OCI-LY3 (cell line): ENCODE measurements at regions not wholly inside any gene's neighbourhood (a gene's known extent, or its start where the extent isn't known, plus 50 kb on each side); places are given as distances from the start of the nearest gene placed in this dataset.

Experiments
- EZH2phosphoT487 ChIP-seq: fragments of 200-600 bp; shearing (Covaris generic); IDR thresholded peaks from 2 replicates; pipeline ENCODE4 v1.6.1; 2018; ENCODE audit warnings: antibody characterized with exemption, mixed run types, low read depth
- TF ChIP-seq, protein P1 (sequence below): fragments of 200-600, 300-600 bp; sonication (generic); IDR thresholded peaks from 2 replicates; pipeline ENCODE4 v1.5.1; 2014; ENCODE audit warnings: antibody characterized with exemption, low read length, low read depth

DNA sequence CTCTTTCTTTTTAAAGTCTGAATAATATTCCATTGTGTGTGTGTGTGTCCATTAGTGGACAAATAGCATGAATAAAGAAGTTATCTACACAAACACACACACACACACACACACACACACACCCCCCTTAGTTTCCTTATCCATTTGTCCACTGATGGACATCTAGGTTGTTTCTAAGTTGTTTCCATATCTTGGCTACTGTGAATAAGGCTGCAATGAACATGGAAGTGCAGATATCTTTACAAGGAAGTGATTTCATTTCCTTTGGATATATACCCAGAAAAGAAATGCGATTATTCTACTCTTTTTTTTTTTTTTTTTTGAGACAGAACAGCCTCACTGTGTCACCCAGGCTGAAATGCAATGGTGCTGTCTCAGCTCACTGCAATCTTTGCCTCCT is 113.5 kb downstream of the MBL2 start:
- TF ChIP-seq, protein P1, sequence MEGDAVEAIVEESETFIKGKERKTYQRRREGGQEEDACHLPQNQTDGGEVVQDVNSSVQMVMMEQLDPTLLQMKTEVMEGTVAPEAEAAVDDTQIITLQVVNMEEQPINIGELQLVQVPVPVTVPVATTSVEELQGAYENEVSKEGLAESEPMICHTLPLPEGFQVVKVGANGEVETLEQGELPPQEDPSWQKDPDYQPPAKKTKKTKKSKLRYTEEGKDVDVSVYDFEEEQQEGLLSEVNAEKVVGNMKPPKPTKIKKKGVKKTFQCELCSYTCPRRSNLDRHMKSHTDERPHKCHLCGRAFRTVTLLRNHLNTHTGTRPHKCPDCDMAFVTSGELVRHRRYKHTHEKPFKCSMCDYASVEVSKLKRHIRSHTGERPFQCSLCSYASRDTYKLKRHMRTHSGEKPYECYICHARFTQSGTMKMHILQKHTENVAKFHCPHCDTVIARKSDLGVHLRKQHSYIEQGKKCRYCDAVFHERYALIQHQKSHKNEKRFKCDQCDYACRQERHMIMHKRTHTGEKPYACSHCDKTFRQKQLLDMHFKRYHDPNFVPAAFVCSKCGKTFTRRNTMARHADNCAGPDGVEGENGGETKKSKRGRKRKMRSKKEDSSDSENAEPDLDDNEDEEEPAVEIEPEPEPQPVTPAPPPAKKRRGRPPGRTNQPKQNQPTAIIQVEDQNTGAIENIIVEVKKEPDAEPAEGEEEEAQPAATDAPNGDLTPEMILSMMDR, result no peak
- no peak for TF ChIP-seq EZH2phosphoT487
